Osteoblast (primary cell): ENCODE measurements at regions not wholly inside any gene's neighbourhood (a gene's known extent, or its start where the extent isn't known, plus 50 kb on each side); places are given as distances from the start of the nearest gene placed in this dataset.
A peak's percentile ranks its signal among the peaks of the same experiment; 100 is the strongest.

Source experiments
- DNase-seq: peaks from one replicate; pipeline ENCODE4 v3.0.0; 2011; ENCODE audit warnings: low spot score, mixed read lengths; ENCODE audit not compliant: insufficient read length; ENCODE audit errors: missing footprints
- H2AFZ ChIP-seq: 2 replicates; pipeline ENCODE4 v1.6.0; 2011; ENCODE audit warnings: mild to moderate bottlenecking, low read length
- H3K27ac ChIP-seq: 2 replicates; pipeline ENCODE4 v1.5.1; 2011; ENCODE audit warnings: mild to moderate bottlenecking, low read depth, low read length, moderate library complexity
- H3K27me3 ChIP-seq: 2 replicates; pipeline ENCODE4 v1.6.0; 2012; ENCODE audit warnings: mild to moderate bottlenecking, control low read depth, inconsistent platforms, low read length, moderate library complexity; ENCODE audit not compliant: insufficient read depth
- H3K36me3 ChIP-seq: 2 replicates; pipeline ENCODE4 v1.5.1; 2011; ENCODE audit warnings: mild to moderate bottlenecking, low read length, control low read depth, moderate library complexity; ENCODE audit not compliant: insufficient read depth
- H3K4me1 ChIP-seq: 2 replicates; pipeline ENCODE4 v1.5.1; 2011; ENCODE audit warnings: mild to moderate bottlenecking, low read length, control low read depth, moderate library complexity; ENCODE audit not compliant: insufficient read depth
- H3K4me2 ChIP-seq: 2 replicates; pipeline ENCODE4 v1.6.0; 2011; ENCODE audit warnings: mild to moderate bottlenecking, low read length; ENCODE audit not compliant: insufficient read depth
- H3K4me3 ChIP-seq: fragments of 200-600 bp; sonication (generic); 3 replicates; pipeline ENCODE4 v1.5.1; 2012; ENCODE audit warnings: mild to moderate bottlenecking, low read length, inconsistent platforms; ENCODE audit not compliant: insufficient read depth
- H3K79me2 ChIP-seq: 2 replicates; pipeline ENCODE4 v1.6.0; 2012; ENCODE audit warnings: mild to moderate bottlenecking, low read length, control low read depth, inconsistent platforms; ENCODE audit not compliant: insufficient read depth
- H3K9me3 ChIP-seq: 2 replicates; pipeline ENCODE4 v1.5.1; 2011; ENCODE audit warnings: low read depth, low read length, control low read depth
- H4K20me1 ChIP-seq: 2 replicates; pipeline ENCODE4 v1.6.0; 2012; ENCODE audit warnings: mild to moderate bottlenecking, low read length, control low read depth; ENCODE audit not compliant: insufficient read depth
- TF ChIP-seq, protein P1 (sequence below): IDR thresholded peaks from 2 replicates; pipeline ENCODE4 v1.5.1; 2011; ENCODE audit warnings: mild to moderate bottlenecking, low read depth, low read length, moderate library complexity; ENCODE audit errors: extremely low read depth

DNA sequence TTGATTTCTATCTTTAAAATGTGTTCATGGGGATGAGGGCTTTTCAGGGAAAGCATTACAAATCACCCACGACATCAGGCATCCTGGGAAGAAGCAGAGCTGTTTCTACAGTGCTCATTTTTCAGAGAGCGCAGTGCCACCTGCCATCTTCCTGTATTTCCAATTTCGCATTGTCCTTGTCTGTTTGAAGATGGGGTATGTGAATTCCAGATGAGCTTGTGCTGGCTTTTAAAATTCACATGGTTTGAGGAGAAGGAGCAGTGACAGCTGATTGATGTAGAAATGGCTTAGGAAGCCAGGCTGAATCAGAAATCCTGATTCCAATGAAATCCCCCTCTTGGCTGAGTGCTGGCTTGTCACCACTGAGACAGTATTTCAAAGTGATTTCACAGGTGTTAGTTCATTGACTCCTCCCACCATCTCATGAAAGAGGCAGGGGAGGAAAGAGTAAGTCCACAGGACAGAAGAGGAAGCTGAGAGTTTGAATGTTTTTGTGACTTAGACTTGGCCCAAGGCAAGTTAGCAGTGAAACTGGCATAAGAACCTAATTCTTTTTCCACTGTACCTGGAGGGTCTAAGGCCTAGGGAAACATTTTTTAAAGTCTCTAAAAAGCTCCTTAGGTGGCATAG, 344.6 kb upstream of the C11orf87 start:
- peaks cover under 1% of the 10 kb centered on the region for H3K4me1 ChIP-seq
- no peaks in the 10 kb centered on the region for H3K36me3 ChIP-seq
- no peaks in the 10 kb centered on the region for H3K9me3 ChIP-seq
- no peak overlapping the region for H2AFZ ChIP-seq
- DNase-seq, result peak; percentile 34
- no peaks in the 10 kb centered on the region for H3K27me3 ChIP-seq
- H4K20me1 ChIP-seq, result no peaks in the 10 kb centered on the region
- TF ChIP-seq, protein P1, sequence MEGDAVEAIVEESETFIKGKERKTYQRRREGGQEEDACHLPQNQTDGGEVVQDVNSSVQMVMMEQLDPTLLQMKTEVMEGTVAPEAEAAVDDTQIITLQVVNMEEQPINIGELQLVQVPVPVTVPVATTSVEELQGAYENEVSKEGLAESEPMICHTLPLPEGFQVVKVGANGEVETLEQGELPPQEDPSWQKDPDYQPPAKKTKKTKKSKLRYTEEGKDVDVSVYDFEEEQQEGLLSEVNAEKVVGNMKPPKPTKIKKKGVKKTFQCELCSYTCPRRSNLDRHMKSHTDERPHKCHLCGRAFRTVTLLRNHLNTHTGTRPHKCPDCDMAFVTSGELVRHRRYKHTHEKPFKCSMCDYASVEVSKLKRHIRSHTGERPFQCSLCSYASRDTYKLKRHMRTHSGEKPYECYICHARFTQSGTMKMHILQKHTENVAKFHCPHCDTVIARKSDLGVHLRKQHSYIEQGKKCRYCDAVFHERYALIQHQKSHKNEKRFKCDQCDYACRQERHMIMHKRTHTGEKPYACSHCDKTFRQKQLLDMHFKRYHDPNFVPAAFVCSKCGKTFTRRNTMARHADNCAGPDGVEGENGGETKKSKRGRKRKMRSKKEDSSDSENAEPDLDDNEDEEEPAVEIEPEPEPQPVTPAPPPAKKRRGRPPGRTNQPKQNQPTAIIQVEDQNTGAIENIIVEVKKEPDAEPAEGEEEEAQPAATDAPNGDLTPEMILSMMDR, result no peak
- H3K79me2 ChIP-seq, result no peaks in the 10 kb centered on the region
- H3K4me3 ChIP-seq, result no peak overlapping the region
- no peak overlapping the region for H3K27ac ChIP-seq
- H3K4me2 ChIP-seq, result no peak overlapping the region

DNA sequence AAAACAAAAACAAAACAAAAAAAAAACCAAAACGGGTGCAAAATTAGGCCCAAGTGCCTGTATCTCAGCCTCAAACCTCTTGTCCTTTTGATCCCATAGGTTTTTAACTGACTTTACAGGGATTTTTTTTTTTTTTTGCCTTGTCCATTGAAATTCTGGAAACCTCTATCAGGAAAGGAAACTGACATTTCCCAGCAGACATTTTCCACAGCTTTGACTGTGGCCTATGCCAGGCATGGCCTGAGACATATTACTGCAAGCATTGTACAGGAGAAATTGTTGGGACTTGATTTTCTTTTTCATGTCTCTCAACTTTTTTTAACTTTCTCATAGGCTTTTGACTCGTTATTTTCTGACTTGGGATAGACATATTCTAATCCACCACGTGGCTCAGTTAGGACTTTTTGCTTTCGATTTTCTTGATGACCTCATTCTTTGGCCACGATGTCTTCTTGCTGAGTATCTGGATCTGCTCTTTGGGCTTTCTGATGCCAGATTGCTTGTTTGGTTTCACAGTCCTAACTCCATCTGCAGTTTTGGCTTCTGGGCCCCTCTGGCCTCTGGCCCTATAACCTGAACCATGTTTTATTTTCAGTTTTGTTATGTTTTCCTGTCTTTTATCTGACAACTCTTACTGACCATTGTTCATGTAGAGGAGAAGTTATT, 336.1 kb upstream of the C11orf87 start:
- H3K36me3 ChIP-seq, result no peaks in the 10 kb centered on the region
- peaks cover 4% of the 10 kb centered on the region for H3K4me1 ChIP-seq
- TF ChIP-seq, protein P1, result no peak
- H4K20me1 ChIP-seq, result no peaks in the 10 kb centered on the region
- H3K9me3 ChIP-seq, result no peaks in the 10 kb centered on the region
- H3K79me2 ChIP-seq, result no peaks in the 10 kb centered on the region
- peak overlapping the region; percentile 2 for H3K27ac ChIP-seq
- peak overlapping the region; percentile 30 for H2AFZ ChIP-seq
- H3K4me3 ChIP-seq, result no peak overlapping the region
- peak overlapping the region; percentile 30 for H3K4me2 ChIP-seq
- H3K27me3 ChIP-seq, result no peaks in the 10 kb centered on the region
- peak; percentile 65 for DNase-seq

DNA sequence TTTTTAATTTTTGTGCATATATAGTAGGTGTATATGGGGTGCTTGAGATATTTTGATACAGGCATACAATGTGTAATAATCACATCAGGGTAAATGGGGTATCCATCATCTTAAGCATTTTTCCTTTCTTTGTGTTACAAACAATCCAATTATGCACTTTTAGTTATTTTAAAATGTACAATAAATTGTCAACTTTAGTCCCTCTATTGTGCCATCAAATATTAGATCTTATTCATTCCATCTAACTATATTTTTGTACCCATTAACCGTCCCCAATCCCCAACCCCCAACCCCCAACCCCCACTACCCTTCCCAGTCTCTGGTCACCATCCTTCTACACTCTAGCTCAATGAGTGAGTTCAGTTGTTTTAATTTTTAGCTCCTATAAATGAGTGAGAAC, 335.1 kb upstream of the C11orf87 start:
- Histone ChIP-seq H4K20me1 (no peaks in the 10 kb centered on the region), H2AFZ (no peak overlapping the region), H3K9me3 (no peaks in the 10 kb centered on the region), H3K4me3 (no peak overlapping the region), H3K27ac (no peak overlapping the region), H3K27me3 (no peaks in the 10 kb centered on the region), H3K4me2 (no peak overlapping the region), H3K79me2 (no peaks in the 10 kb centered on the region), H3K36me3 (no peaks in the 10 kb centered on the region), H3K4me1 (peaks cover 4% of the 10 kb centered on the region)
- TF ChIP-seq, protein P1, result no peak
- DNase-seq, result no peak

DNA sequence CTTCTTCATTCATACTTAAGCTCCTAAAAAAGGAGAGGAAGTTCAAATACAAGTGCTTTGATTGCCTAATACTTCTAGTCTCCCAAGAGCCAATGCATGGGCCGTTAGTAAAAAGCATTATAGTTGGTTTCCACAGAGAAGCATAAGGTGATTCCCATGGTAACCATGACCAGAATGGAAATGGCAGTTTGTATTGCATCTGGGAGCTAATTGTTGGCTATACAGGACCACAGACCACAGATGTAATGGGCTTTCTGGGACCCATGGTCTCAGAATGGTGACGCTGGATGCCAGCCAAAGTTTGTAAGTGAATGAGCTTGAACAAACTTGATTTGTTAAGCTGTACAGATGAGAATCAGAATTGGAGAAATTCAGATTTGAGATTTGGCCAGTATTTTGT, 333.9 kb upstream of the C11orf87 start:
- Histone ChIP-seq H3K36me3 (no peaks in the 10 kb centered on the region), H3K79me2 (no peaks in the 10 kb centered on the region)
- TF ChIP-seq, protein P1, result no peak

More for the DNA sequence above, 333.9 kb upstream of the C11orf87 start:
- no peak for DNase-seq
- Histone ChIP-seq H2AFZ (no peak overlapping the region), H3K4me1 (peaks cover 4% of the 10 kb centered on the region), H3K27ac (no peak overlapping the region), H3K9me3 (no peaks in the 10 kb centered on the region), H4K20me1 (no peaks in the 10 kb centered on the region), H3K4me2 (no peak overlapping the region), H3K27me3 (no peaks in the 10 kb centered on the region), H3K4me3 (no peak overlapping the region)
